Neuronal stem cell (in vitro differentiated cells): ENCODE measurements at regions not wholly inside any gene's neighbourhood (a gene's known extent, or its start where the extent isn't known, plus 50 kb on each side); places are given as distances from the start of the nearest gene placed in this dataset.

Source experiments
- DNase-seq: peaks from one replicate; pipeline ENCODE4 v3.0.0-alpha.2; 2013; ENCODE audit warnings: low spot score
- H2AFZ ChIP-seq: one replicate; pipeline ENCODE4 v1.6.1; 2013; ENCODE audit warnings: mild to moderate bottlenecking, low read length, inconsistent platforms
- H2AK5ac ChIP-seq: 2 replicates; pipeline ENCODE4 v1.6.1; 2013; ENCODE audit warnings: low read depth, mild to moderate bottlenecking, inconsistent platforms, low read length, moderate library complexity, mixed read lengths
- H2BK120ac ChIP-seq: 2 replicates; pipeline ENCODE4 v1.6.1; 2013; ENCODE audit warnings: low read depth, mild to moderate bottlenecking, inconsistent platforms, low read length, moderate library complexity, mixed read lengths
- H2BK12ac ChIP-seq: one replicate; pipeline ENCODE4 v1.6.1; 2013; ENCODE audit warnings: low read length, inconsistent platforms
- H2BK15ac ChIP-seq: 2 replicates; pipeline ENCODE4 v1.6.1; 2013; ENCODE audit warnings: mild to moderate bottlenecking, low read length, inconsistent platforms, mixed read lengths
- H2BK5ac ChIP-seq: one replicate; pipeline ENCODE4 v1.6.1; 2013; ENCODE audit warnings: inconsistent platforms, mild to moderate bottlenecking, low read length, moderate library complexity
- H3K14ac ChIP-seq: one replicate; pipeline ENCODE4 v1.6.1; 2013; ENCODE audit warnings: low read length, inconsistent platforms
- H3K18ac ChIP-seq: 2 replicates; pipeline ENCODE4 v1.6.1; 2013; ENCODE audit warnings: low read length, inconsistent platforms
- H3K23ac ChIP-seq: 2 replicates; pipeline ENCODE4 v1.6.1; 2013; ENCODE audit warnings: low read depth, mild to moderate bottlenecking, mixed read lengths, low read length, inconsistent platforms; ENCODE audit not compliant: poor library complexity
- H3K27ac ChIP-seq: replicated peaks from 3 replicates; pipeline ENCODE4 v1.5.1; 2013; ENCODE audit warnings: low read length, inconsistent platforms
- H3K27me3 ChIP-seq, 3 experiments: 2 replicates each; pipeline ENCODE4 v1.6.1; 2013; ENCODE audit warnings: low read length in 3 of 3, mild to moderate bottlenecking in 2 of 3, inconsistent platforms in 1 of 3, low read depth in 1 of 3, mixed read lengths in 1 of 3, moderate library complexity in 1 of 3; ENCODE audit not compliant: control insufficient read depth in 3 of 3, insufficient read depth in 3 of 3
- H3K36me3 ChIP-seq, 2 donors: replicated peaks in 1 of 2; 2 replicates each; pipeline ENCODE4 v1.6.1; 2013; ENCODE audit warnings: low read length in 2 of 2; ENCODE audit not compliant: control insufficient read depth in 2 of 2, insufficient read depth in 2 of 2
- H3K4ac ChIP-seq: 2 replicates; pipeline ENCODE4 v1.6.1; 2013; ENCODE audit warnings: inconsistent platforms, mild to moderate bottlenecking, low read length, moderate library complexity
- H3K4me1 ChIP-seq, 2 donors: 1 replicate in 1 of 2; 2 replicates in 1 of 2; pipeline ENCODE4 v1.6.1; 2013; ENCODE audit warnings: low read length in 2 of 2, low read depth in 1 of 2; ENCODE audit not compliant: control insufficient read depth in 2 of 2, insufficient read depth in 1 of 2
- H3K4me2 ChIP-seq: one replicate; pipeline ENCODE4 v1.6.1; 2013; ENCODE audit warnings: mild to moderate bottlenecking, low read length, inconsistent platforms; ENCODE audit not compliant: insufficient read depth, poor library complexity, severe bottlenecking
- H3K4me3 ChIP-seq, 2 donors: 2 replicates each; pipeline ENCODE4 v1.5.1; 2013; ENCODE audit warnings: low read length in 2 of 2, mild to moderate bottlenecking in 2 of 2, inconsistent platforms in 1 of 2, moderate library complexity in 1 of 2
- H3K79me1 ChIP-seq: one replicate; pipeline ENCODE4 v1.6.1; 2013; ENCODE audit warnings: low read depth, mild to moderate bottlenecking, inconsistent platforms, low read length, moderate library complexity
- H3K9ac ChIP-seq: one replicate; pipeline ENCODE4 v1.6.1; 2013; ENCODE audit warnings: mild to moderate bottlenecking, low read depth, low read length, inconsistent platforms; ENCODE audit not compliant: poor library complexity
- H3K9me3 ChIP-seq, 2 donors: replicated peaks in 1 of 2; 2 replicates each; pipeline versions ENCODE3 to v1.6.1; 2013; ENCODE audit warnings: low read length in 2 of 2, mild to moderate bottlenecking in 2 of 2, inconsistent platforms in 1 of 2, low read depth in 1 of 2, mixed read lengths in 1 of 2, moderate library complexity in 1 of 2; ENCODE audit not compliant: control insufficient read depth in 2 of 2, insufficient read depth in 1 of 2
- H4K8ac ChIP-seq: one replicate; pipeline ENCODE4 v1.6.1; 2013; ENCODE audit warnings: low read depth, mild to moderate bottlenecking, inconsistent platforms, low read length, moderate library complexity
- H4K91ac ChIP-seq: one replicate; pipeline ENCODE4 v1.6.1; 2013; ENCODE audit warnings: low read length, low read depth, mild to moderate bottlenecking, inconsistent platforms; ENCODE audit not compliant: poor library complexity
- WGBS, 2 donors: extraction: QIAGEN DNeasy Blood & Tissue Kit; methylation state at CpG; one replicate each; pipeline ENCODE4 v1.1.7; 2013; ENCODE audit warnings: missing lambda C conversion rate in 2 of 2, mixed read lengths in 1 of 2; ENCODE audit not compliant: insufficient read length in 2 of 2, insufficient replicate concordance in 1 of 2; ENCODE audit errors: extremely low coverage in 2 of 2; 5-methylcytosine and 5-hydroxymethylcytosine counted together

DNA sequence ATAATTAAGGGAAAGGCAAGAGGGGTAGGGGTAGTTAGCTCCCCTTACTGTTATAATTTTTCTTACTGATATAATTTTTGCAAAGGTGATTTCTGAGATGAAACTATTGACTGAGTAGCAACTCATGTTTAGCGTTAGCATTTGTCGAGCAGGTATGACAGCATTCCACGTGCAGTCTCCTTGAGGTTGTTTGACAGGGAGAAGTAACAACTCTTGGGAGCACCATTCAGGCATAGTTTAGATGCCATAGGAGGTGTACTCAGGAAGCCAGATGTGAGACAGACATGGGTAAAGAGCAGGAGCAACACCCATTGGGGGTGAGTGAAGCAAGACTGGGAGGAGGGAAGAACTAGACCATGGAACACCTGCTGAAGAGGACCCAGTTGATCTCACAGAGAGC is 96.6 kb upstream of the KLF6 start:
- Histone ChIP-seq H3K18ac (no peak overlapping the region), H3K36me3 (no peaks in the 10 kb centered on the region)
- no CpG with 5 or more reads among the region's 3 CpGs for WGBS, 2 donors

DNA sequence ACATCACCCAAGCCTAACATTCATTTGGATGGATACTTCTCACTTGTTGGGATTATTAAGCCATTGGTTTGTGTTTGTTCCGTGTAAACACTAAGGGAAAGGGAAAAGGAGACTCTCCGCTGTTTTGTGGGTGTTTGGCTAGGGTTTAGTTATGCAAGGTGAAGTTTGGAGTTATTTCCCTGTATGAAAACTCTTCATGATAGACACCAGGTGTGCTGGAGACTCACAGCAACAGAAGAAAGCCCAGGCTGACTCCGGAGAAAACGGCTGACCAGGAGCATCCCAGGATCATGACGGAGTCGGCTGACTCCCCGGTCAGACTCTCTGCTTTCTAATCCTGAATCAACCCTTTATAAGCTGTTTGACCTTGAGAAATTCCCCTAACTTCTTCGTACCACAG is 94.1 kb upstream of the KLF6 start:
- H3K4me1 ChIP-seq, result peaks cover 0 to 2% of the 10 kb centered on the region in 2 donors
- no peak overlapping the region for H3K4me2 ChIP-seq
- H3K18ac ChIP-seq, result no peak overlapping the region
- no peak overlapping the region for H2AK5ac ChIP-seq
- H3K27ac ChIP-seq, result no peak overlapping the region
- no peak overlapping the region for H2AFZ ChIP-seq
- no peak overlapping the region for H4K8ac ChIP-seq
- no peaks in the 10 kb centered on the region for H3K36me3 ChIP-seq
- no CpG with 5 or more reads among the region's 8 CpGs for WGBS, 2 donors
- H3K14ac ChIP-seq, result no peak overlapping the region
- no peak overlapping the region for H3K4ac ChIP-seq
- no peaks in the 10 kb centered on the region for H3K27me3 ChIP-seq
- H3K9me3 ChIP-seq, result no peaks in the 10 kb centered on the region
- DNase-seq, result no peak
- H2BK15ac ChIP-seq, result no peak overlapping the region
- H3K23ac ChIP-seq, result no peak overlapping the region
- H3K4me3 ChIP-seq, result no peak overlapping the region
- H2BK120ac ChIP-seq, result no peak overlapping the region
- no peak overlapping the region for H2BK12ac ChIP-seq
- H3K79me1 ChIP-seq, result no peaks in the 10 kb centered on the region
- H2BK5ac ChIP-seq, result no peak overlapping the region
- H4K91ac ChIP-seq, result no peak overlapping the region
- no peak overlapping the region for H3K9ac ChIP-seq

More for the DNA sequence above, 96.6 kb upstream of the KLF6 start:
- no peak overlapping the region for H3K4me2 ChIP-seq
- no peaks in the 10 kb centered on the region for H3K27me3 ChIP-seq
- H2AFZ ChIP-seq, result no peak overlapping the region
- no peaks in the 10 kb centered on the region for H3K9me3 ChIP-seq
- H3K9ac ChIP-seq, result no peak overlapping the region
- H2AK5ac ChIP-seq, result no peak overlapping the region
- H3K14ac ChIP-seq, result no peak overlapping the region
- H3K23ac ChIP-seq, result no peak overlapping the region
- peaks cover 3 to 4% of the 10 kb centered on the region in 2 donors for H3K4me1 ChIP-seq
- H3K4ac ChIP-seq, result no peak overlapping the region
- H3K27ac ChIP-seq, result no peak overlapping the region
- H3K4me3 ChIP-seq, result no peak overlapping the region
- no peak overlapping the region for H2BK15ac ChIP-seq
- no peaks in the 10 kb centered on the region for H3K79me1 ChIP-seq
- no peak overlapping the region for H4K91ac ChIP-seq
- H2BK12ac ChIP-seq, result no peak overlapping the region
- no peak overlapping the region for H2BK120ac ChIP-seq
- no peak overlapping the region for H2BK5ac ChIP-seq
- DNase-seq, result no peak
- no peak overlapping the region for H4K8ac ChIP-seq

- Histone ChIP-seq H4K8ac (no peak overlapping the region), H2AK5ac (no peak overlapping the region), H3K4ac (no peak overlapping the region), H3K79me1 (no peaks in the 10 kb centered on the region), H2BK120ac (no peak overlapping the region), H3K36me3 (no peaks in the 10 kb centered on the region), H3K18ac (no peak overlapping the region), H3K4me1 (peaks cover 0 to 10% of the 10 kb centered on the region in 2 donors), H4K91ac (no peak overlapping the region), H2BK12ac (no peak overlapping the region), H3K27ac (no peak overlapping the region), H2BK15ac (no peak overlapping the region), H2BK5ac (no peak overlapping the region), H2AFZ (no peak overlapping the region), H3K23ac (no peak overlapping the region), H3K27me3 (no peaks in the 10 kb centered on the region), H3K14ac (no peak overlapping the region), H3K4me2 (no peak overlapping the region), H3K9ac (no peak overlapping the region), H3K9me3 (no peaks in the 10 kb centered on the region), H3K4me3 (no peak overlapping the region)
- DNase-seq, result no peak
- WGBS, 2 donors, result no CpG with 5 or more reads among the region's 4 CpGs
Measured at GRCh38 chr10:3877211-3878000, 92.4 kb upstream of the KLF6 start.

GRCh38 chr10:3876350-3876962 is 91.4 kb upstream of the KLF6 start:
- Histone ChIP-seq H3K9ac (no peak overlapping the region), H2AK5ac (no peak overlapping the region), H2BK5ac (no peak overlapping the region), H3K79me1 (no peaks in the 10 kb centered on the region), H3K36me3 (no peaks in the 10 kb centered on the region), H3K4me3 (no peak overlapping the region), H3K27ac (no peak overlapping the region), H2BK12ac (no peak overlapping the region), H3K23ac (no peak overlapping the region), H3K27me3 (no peaks in the 10 kb centered on the region), H4K91ac (no peak overlapping the region), H3K9me3 (no peaks in the 10 kb centered on the region), H3K4me2 (no peak overlapping the region), H3K14ac (no peak overlapping the region), H2BK15ac (no peak overlapping the region), H3K4ac (no peak overlapping the region), H2AFZ (no peak overlapping the region), H4K8ac (no peak overlapping the region), H3K4me1 (peaks cover 0 to 12% of the 10 kb centered on the region in 2 donors), H2BK120ac (no peak overlapping the region), H3K18ac (no peak overlapping the region)
- no CpG with 5 or more reads among the region's 8 CpGs for WGBS, 2 donors
- DNase-seq, result no peak
